ENCODE measurements at regions not wholly inside any gene's neighbourhood (a gene's known extent, or its start where the extent isn't known, plus 50 kb on each side); places are given as distances from the start of the nearest gene placed in this dataset.

- ChIA-PET POLR2A (no interaction called here), CTCF (no interaction called here)
- Histone ChIP-seq H3K4me3 (ENCODE audit: low read depth in 2 of 2, low read length in 2 of 2) (no peak overlapping the region), H3K9me3 (ENCODE audit: control insufficient read depth, insufficient read depth, low read depth, low read length) (no peaks in the 10 kb centered on the region), H3K27ac (ENCODE audit: low read length) (peak overlapping the region; percentile 18; the same call in 1 of the 2 replicates), H3K27me3 (ENCODE audit: control insufficient read depth, insufficient read depth, low read length) (no peaks in the 10 kb centered on the region), H3K36me3 (ENCODE audit: control insufficient read depth, insufficient read depth, low read length) (no peaks in the 10 kb centered on the region), H3K4me1 (ENCODE audit: control insufficient read depth, insufficient read depth, low read length) (peaks cover 4% of the 10 kb centered on the region; the same call in 1 of the 2 replicates)
- no TSS peak for BruUV-seq (replicated peaks)
- ATAC-seq, result no peak
- in situ Hi-C loops (cut with HindIII; ENCODE audit: low pct_unique_long_range_greater_than_20kb, low sequenced_read_pairs) (no loop called here), intact Hi-C loops (cut with micrococcal nuclease; ENCODE audit: unreplicated experiment) (no loop called here)
- DNase-seq (ENCODE audit: low read depth, low spot score), result no peak
- TF ChIP-seq POLR2AphosphoS5 (IDR thresholded peaks at IDR 0.05; ENCODE audit: low read depth, low read length), result no peak
Measured at GRCh38 chr18:70907673-70908072, 618.8 kb downstream of the SOCS6 start.

GRCh38 chr18:70892381-70892780 is 603.5 kb downstream of the SOCS6 start:
- no peaks in the 10 kb centered on the region for H3K27me3 ChIP-seq (ENCODE audit: control insufficient read depth, insufficient read depth, low read length)
- intact Hi-C loops (cut with micrococcal nuclease; ENCODE audit: unreplicated experiment), result no loop called here
- DNase-seq (ENCODE audit: low read depth, low spot score), result no peak
- ChIA-PET POLR2A (no interaction called here), CTCF (no interaction called here)
- in situ Hi-C loops (cut with HindIII; ENCODE audit: low pct_unique_long_range_greater_than_20kb, low sequenced_read_pairs), result no loop called here
- no peaks in the 10 kb centered on the region for H3K4me1 ChIP-seq (ENCODE audit: control insufficient read depth, insufficient read depth, low read length)
- H3K4me3 ChIP-seq (ENCODE audit: low read depth in 2 of 2, low read length in 2 of 2), result no peak overlapping the region
- TF ChIP-seq CTCF (IDR thresholded peaks at IDR 0.05), result no peak
- no peak overlapping the region for H3K27ac ChIP-seq (ENCODE audit: low read length)
- H3K36me3 ChIP-seq (ENCODE audit: control insufficient read depth, insufficient read depth, low read length), result no peaks in the 10 kb centered on the region
- BruUV-seq (replicated peaks), result no TSS peak
- no peaks in the 10 kb centered on the region for H3K9me3 ChIP-seq (ENCODE audit: control insufficient read depth, insufficient read depth, low read depth, low read length)
- ATAC-seq, result no peak

- TF ChIP-seq POLR2AphosphoS5 (IDR thresholded peaks at IDR 0.05; ENCODE audit: low read depth, low read length) (no peak), REST (IDR thresholded peaks at IDR 0.05; ENCODE audit: insufficient read depth in 1 of 2, low read depth in 2 of 2, low read length in 1 of 2) (no peak), CTCF (IDR thresholded peaks at IDR 0.05) (no peak), TCF7L2 (IDR thresholded peaks at IDR 0.05; ENCODE audit: low read depth, low read length) (no peak), SIN3A (IDR thresholded peaks at IDR 0.05; ENCODE audit: borderline replicate concordance, insufficient read depth, low read depth, low read length) (no peak)
- Histone ChIP-seq H3K4me3 (ENCODE audit: low read depth in 2 of 2, low read length in 2 of 2) (no peak overlapping the region), H3K9me3 (ENCODE audit: control insufficient read depth, insufficient read depth, low read depth, low read length) (no peaks in the 10 kb centered on the region), H3K4me1 (ENCODE audit: control insufficient read depth, insufficient read depth, low read length) (no peaks in the 10 kb centered on the region), H3K27ac (ENCODE audit: low read length) (no peak overlapping the region), H3K27me3 (ENCODE audit: control insufficient read depth, insufficient read depth, low read length) (no peaks in the 10 kb centered on the region), H3K36me3 (ENCODE audit: control insufficient read depth, insufficient read depth, low read length) (no peaks in the 10 kb centered on the region)
- DNase-seq (ENCODE audit: low read depth, low spot score), result no peak
- ATAC-seq, result no peak
- POLR2A ChIA-PET, result no interaction called here
- in situ Hi-C loops (cut with HindIII; ENCODE audit: low pct_unique_long_range_greater_than_20kb, low sequenced_read_pairs), result no loop called here
- CTCF ChIA-PET, result no interaction called here
- BruUV-seq (replicated peaks), result no TSS peak
- intact Hi-C loops (cut with micrococcal nuclease; ENCODE audit: unreplicated experiment), result no loop called here
Measured at GRCh38 chr18:70870292-70870691, 581.4 kb downstream of the SOCS6 start.
